IPS DF 4.7 (cell line): ENCODE measurements at regions not wholly inside any gene's neighbourhood (a gene's known extent, or its start where the extent isn't known, plus 50 kb on each side); places are given as distances from the start of the nearest gene placed in this dataset.
"Not testable (repeated sequence)": the region's sequence is repeated elsewhere in the genome, so short reads cannot be mapped to it uniquely, and the experiment has no call there.

Experiments used
- DNase-seq: peaks from one replicate; pipeline ENCODE4 v3.0.0-alpha.2; 2013; ENCODE audit warnings: low spot score; ENCODE audit errors: extremely low read depth

DNA sequence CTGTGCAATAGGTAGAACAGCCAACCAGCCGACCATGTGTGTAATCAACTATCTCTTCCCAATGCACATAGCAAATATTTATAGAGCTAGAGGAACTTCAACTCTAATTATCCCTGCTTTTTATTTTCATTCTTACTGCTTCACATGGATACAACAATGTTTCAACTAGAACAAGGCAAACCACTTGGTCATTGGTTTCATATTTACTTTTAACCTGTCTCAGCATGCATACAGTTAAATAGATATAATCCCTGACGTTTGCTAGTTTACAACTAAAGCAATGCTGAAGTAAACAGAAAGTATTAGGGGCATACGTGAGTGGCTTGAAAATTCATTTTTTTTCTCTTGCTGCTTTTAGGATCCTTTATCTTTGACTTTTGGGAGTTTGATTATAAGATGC, 318.5 kb upstream of the MAP3K7 start:
- DNase-seq, result no peak

DNA sequence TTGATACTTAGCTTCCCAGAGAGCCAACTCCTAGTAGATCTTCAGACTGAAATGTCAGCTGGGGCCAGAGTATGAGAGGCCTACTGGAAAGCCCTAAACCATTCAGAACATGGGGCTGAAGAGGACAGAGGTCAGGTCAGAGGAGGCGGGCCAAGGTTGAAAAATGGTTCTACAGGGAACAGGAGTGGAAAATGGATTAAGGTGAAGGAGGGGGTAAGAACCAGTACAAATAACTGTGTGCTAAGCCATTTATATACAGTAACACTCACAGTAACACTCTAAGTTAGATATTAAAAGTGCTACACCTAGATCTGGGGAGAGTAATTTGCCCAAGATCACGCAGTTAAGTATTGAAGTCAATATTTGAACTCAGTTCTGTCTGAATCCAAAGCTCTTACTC, 313.2 kb upstream of the MAP3K7 start:
- no peak for DNase-seq

- DNase-seq, result no peak
These were observed 311.9 kb upstream of the MAP3K7 start for GRCh38 chr6:90898763-90899162.

DNA sequence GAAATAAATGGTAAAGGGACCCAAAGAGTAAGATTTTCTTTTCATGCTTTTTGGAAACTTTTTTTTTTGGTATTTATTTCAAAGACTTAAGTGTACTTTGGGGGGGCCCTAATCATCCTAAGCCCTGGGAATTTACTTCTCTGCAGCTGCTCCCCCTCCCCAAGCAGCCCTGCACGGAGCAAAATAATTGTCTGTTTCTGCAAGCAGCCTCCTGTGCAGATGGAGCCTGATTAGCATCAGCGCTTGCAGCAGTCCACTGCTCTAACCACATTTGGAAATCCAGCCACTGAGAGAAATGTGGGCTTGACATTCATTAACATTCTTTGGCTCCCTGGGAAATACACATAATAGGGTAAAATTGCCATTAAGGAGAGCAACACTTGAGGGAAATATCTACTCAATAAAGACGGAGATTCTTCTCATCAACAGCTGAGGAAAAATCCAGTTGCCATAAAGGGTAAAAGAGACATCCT, 309.2 kb upstream of the MAP3K7 start:
- DNase-seq, result no peak

GRCh38 chr6:90895299-90896074, 308.6 kb upstream of the MAP3K7 start:
- DNase-seq, result no peak

DNA sequence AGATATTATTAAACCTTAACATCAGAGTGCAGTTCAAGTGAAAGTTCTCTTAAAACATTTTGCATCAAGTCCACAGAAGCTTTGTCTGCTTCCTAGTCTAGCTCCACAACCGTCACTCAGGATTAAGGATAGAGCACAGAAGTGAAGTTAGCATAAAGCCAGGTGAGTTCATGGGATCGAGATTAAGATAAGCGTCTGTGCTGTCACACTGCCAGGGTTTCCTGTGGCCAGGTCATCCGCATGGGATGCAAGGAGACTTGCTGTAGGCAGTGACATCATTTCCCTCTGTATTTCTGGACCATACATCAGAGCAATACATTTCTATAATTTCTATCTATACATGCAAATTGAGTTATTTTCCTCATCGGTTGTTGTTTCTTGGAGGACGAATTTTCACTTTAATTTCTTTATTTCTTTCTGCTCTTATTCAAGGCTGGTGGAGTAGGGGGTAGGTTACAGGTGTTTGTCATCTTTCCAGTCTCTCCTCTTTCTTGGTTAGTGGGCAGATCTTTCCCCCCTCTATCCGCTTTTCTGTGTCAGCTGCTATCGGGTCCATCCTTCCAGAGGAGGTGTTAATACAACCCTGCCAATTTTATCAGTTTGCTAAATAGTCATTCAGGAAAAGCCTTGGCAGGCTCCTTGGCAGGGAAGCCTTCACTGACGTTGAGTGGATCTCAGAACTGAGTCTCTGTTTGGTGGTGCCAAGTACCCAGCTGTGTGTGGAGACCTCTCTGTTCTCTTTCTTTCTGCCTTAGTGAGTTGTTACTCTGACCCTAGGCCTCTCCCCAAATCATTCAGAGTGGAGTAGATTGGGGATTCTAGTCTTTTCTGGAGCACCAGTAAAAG, 307.6 kb upstream of the MAP3K7 start:
- DNase-seq, result no peak

- DNase-seq, result no peak
These were observed 306.5 kb upstream of the MAP3K7 start for GRCh38 chr6:90893400-90893799.

DNA sequence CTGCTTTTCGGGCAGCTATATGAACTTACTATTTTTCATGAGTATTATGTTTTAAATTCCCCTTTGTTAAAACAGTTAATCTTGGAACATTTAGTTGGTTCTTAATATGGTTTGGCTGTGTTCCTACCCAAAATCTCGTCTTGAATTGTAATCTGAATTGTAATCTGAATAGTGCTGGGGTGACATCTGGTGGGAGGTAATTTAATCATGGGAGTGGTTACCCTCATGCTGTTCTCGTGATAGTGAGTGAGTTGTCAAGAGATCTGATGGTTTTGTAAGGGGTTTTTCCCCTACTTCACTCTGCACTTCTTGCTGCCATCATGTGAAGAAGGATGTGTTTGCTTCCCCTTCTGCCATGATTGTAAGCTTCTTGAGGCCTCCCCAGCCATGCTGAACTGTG, 305.4 kb upstream of the MAP3K7 start:
- DNase-seq, result no peak

DNA sequence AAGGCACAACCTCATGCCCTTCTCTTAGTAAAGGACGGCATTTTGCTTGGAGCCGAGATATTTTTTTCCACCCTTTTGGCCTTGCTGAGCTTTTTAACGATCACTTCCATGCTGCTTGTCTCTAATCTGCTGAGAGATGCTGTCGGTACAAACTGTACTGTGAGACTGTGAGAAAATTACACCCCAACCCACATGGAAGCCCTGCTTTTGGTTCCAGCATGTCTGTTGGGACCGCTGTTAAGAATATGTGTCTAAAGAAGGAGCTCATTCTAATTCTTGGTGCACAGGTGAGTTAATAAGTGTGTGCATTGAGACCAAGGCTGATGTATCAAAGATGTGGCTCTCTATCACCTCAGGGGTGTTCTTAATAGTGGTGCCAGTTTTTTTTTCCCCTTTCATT, 304.5 kb upstream of the MAP3K7 start:
- DNase-seq, result no peak

DNA sequence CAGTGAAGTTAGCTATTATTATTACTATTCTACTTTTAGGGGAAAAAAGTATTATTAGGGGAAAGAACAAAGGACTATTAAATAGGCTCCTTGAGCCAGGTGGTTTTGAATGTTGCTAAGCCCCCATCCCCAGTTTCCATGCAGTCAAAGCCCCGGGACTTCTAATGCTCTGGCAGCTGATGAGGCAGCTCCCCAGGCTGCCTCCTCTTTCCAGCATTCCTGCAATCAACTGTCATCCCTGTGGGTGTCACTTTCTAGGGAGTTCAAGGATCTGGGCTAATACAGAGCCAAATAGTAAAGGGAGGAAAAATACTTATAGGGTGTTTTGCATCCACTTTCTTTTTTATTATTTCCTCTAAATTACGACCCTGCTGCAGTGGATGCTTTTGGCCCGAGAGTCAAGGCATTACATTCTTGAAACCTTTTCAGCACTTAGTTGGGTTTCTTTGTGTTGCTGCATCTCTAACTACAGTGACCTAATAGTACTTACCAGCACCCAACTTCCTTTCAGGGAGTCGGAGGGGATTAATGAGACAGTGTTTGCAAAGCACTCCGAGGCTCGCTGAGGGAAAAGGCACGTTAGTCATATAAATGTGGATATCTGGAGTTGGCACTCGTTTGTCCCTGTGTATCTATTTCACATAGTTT, 303.9 kb upstream of the MAP3K7 start:
- no peak for DNase-seq

DNA sequence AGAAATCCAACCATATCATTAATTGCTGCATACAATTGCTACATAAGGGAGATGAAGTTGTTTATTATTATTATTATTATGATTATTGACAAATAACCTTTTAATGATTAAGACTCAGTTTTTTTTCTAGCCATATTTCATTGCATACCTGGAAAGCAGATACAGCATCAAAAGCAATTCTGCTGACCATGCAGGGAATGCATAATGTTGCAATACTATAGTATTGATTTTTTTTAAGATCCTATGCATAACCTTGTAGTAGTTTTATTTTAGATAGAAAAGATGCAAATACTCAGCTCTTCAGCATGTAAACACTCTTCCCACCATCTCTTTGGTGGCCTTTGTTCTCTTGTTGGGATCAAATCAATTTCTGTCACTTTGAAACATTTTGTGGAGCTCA, 300.9 kb upstream of the MAP3K7 start:
- no peak for DNase-seq

- no peak for DNase-seq
These were observed 298.8 kb upstream of the MAP3K7 start for GRCh38 chr6:90885611-90886056.

GRCh38 chr6:90885137-90885536, 298.3 kb upstream of the MAP3K7 start:
- not testable (repeated sequence) for DNase-seq

DNA sequence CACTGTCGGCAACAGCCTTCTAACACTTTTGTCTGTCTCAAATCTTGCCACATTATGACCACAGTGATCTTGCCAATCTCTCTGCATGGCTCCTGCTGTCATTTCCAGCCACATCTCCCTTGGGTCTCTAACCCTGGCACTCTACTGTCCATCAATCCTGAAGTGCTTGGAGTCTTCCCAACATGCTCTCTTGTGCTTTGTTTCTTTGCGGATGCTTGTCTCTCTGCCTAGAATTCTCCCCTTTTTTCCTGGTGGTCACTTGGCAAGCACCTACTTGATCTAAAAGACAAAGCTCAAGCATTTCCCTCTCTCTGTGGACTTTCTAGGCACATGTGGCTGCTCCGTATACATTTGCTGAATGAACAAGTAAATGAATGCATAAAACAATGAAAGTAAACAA, 290.7 kb upstream of the MAP3K7 start:
- no peak for DNase-seq

- no peak for DNase-seq
These were observed 288.1 kb upstream of the MAP3K7 start for GRCh38 chr6:90874931-90875330.

- DNase-seq, result no peak
These were observed 286.1 kb upstream of the MAP3K7 start for GRCh38 chr6:90872981-90873380.

DNA sequence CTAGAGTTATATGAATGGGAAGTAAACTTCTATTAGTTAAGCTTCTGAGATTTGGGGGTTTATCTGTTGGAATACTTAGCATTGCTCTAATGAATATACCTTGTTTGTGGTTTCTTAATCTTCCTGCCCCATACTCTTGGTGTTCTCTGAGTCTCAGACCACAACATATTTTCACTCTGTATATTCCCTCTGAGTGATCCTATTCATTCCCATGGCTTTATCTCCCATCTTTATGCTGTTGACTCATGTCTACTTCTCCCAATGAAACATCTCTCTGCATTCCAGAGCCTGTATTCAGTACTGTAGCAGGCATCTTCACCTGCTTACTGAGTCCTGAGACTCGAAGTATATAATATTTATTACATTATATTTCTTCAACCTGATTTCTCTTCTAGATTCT, 283.7 kb upstream of the MAP3K7 start:
- DNase-seq, result no peak

GRCh38 chr6:90868656-90869055, 281.8 kb upstream of the MAP3K7 start:
- no peak for DNase-seq

GRCh38 chr6:90868256-90868655, 281.4 kb upstream of the MAP3K7 start:
- no peak for DNase-seq

GRCh38 chr6:90865513-90865912, 278.6 kb upstream of the MAP3K7 start:
- DNase-seq, result no peak

GRCh38 chr6:90863043-90863442, 276.2 kb upstream of the MAP3K7 start:
- DNase-seq, result no peak
